K562 (cell line): ENCODE measurements at regions not wholly inside any gene's neighbourhood (a gene's known extent, or its start where the extent isn't known, plus 50 kb on each side); places are given as distances from the start of the nearest gene placed in this dataset.

ENCODE experiments used
- ATAC-seq: fragments of 200-7000 bp; cut with Tn5 transposase; 3 replicates; pipeline ENCODE4 v1.9.1; 2020; ENCODE audit warnings: moderate library complexity
- BruUV-seq: library from RNA; stranded (reverse); fragments of 400-500 nt; replicated peaks from 2 replicates; lab custom pipeline; 2021; lab: Mats Ljungman, UMichigan
- CTCF ChIA-PET: fragments of 300-600 bp; formaldehyde crosslinking; extraction: SDS; loops from one replicate; lab custom pipeline; 2021; ENCODE audit warnings: low intra/inter-chr PET ratio; lab: Yijun Ruan, JAX
- POLR2A ChIA-PET: fragments of 300-600, 350-650 bp; sonication (Branson Sonifier 250); formaldehyde crosslinking; extraction: SDS; loops from one replicate; lab custom pipeline; 2021; ENCODE audit warnings: antibody characterized with exemption, inconsistent platforms; lab: Yijun Ruan, JAX
- DNase-seq, 4 experiments: peaks; one replicate each; pipeline versions ENCODE4 v3.0.0 to v3.0.0-alpha.2; 2011 to 2018; ENCODE audit warnings: low spot score in 3 of 4, mixed read lengths in 3 of 4; ENCODE audit errors: extremely low read depth in 1 of 4
- FAIRE-seq: peaks from 2 replicates; lab custom pipeline; 2011; peaks lifted over from hg19 to GRCh38; lab: Jason Lieb, UNC
- H2AFZ ChIP-seq: 2 replicates; pipeline ENCODE4 v1.6.0; 2011; ENCODE audit warnings: low read depth, low read length, control low read depth, inconsistent platforms
- H3K27ac ChIP-seq: fragments of 200-600 bp; 3 replicates; pipeline ENCODE4 v1.8.0; 2011; ENCODE audit warnings: low read depth, mild to moderate bottlenecking, control low read depth, inconsistent platforms, low read length, moderate library complexity, mixed read lengths; ENCODE audit errors: extremely low read depth
- H3K27me3 ChIP-seq, 2 experiments: fragments of 300-600 bp in 1 of 2; 2 replicates in 1 of 2; 3 replicates in 1 of 2; pipeline versions ENCODE4 v1.6.0 to v1.8.0; 2011; ENCODE audit warnings: inconsistent platforms in 2 of 2, low read length in 2 of 2, mild to moderate bottlenecking in 1 of 2, mixed read lengths in 1 of 2, moderate library complexity in 1 of 2; ENCODE audit not compliant: control insufficient read depth in 2 of 2, insufficient read depth in 2 of 2
- H3K36me3 ChIP-seq: fragments of 300-600 bp; 3 replicates; pipeline ENCODE4 v1.8.0; 2011; ENCODE audit warnings: mild to moderate bottlenecking, low read length, inconsistent platforms; ENCODE audit not compliant: control insufficient read depth, insufficient read depth
- H3K4me1 ChIP-seq, 2 experiments: fragments of 200-600 bp in 1 of 2; replicated peaks in 1 of 2; 2 replicates in 1 of 2; 3 replicates in 1 of 2; pipeline versions ENCODE4 v1.5.1 to v1.8.0; 2011; ENCODE audit warnings: inconsistent platforms in 2 of 2, low read length in 2 of 2, mild to moderate bottlenecking in 1 of 2, mixed read lengths in 1 of 2, moderate library complexity in 1 of 2; ENCODE audit not compliant: control insufficient read depth in 2 of 2, insufficient read depth in 2 of 2
- H3K4me2 ChIP-seq: 2 replicates; pipeline ENCODE4 v1.6.1; 2011; ENCODE audit warnings: low read length, control low read depth, inconsistent platforms, mixed read lengths; ENCODE audit not compliant: insufficient read depth
- H3K4me3 ChIP-seq: fragments of 200-600 bp; sonication (generic), shearing (Covaris generic); 2 replicates; pipeline ENCODE4 v1.5.1; 2016; ENCODE audit warnings: control low read depth, inconsistent platforms
- H3K79me2 ChIP-seq: fragments of 200-600 bp; 3 replicates; pipeline ENCODE4 v1.8.0; 2011; ENCODE audit warnings: low read length, inconsistent platforms; ENCODE audit not compliant: control insufficient read depth, insufficient read depth
- H3K9ac ChIP-seq, 2 experiments: 2 replicates each; pipeline versions ENCODE4 v1.6.0 to v1.6.1; 2011; ENCODE audit warnings: low read depth in 2 of 2, low read length in 2 of 2, control low read depth in 1 of 2, inconsistent platforms in 1 of 2, mild to moderate bottlenecking in 1 of 2, mixed read lengths in 1 of 2; ENCODE audit not compliant: insufficient read depth in 1 of 2
- H3K9me1 ChIP-seq: one replicate; pipeline ENCODE4 v1.6.0; 2011; ENCODE audit warnings: inconsistent platforms, mild to moderate bottlenecking, low read length, moderate library complexity; ENCODE audit not compliant: control insufficient read depth, insufficient read depth
- H3K9me3 ChIP-seq: replicated peaks from 2 replicates; pipeline ENCODE4 v1.5.1; 2011; ENCODE audit warnings: low read depth, low read length, inconsistent platforms; ENCODE audit not compliant: control insufficient read depth, insufficient read depth
- H4K20me1 ChIP-seq: replicated peaks from 2 replicates; pipeline ENCODE4 v1.6.1; 2011; ENCODE audit warnings: low read length, inconsistent platforms, mixed read lengths; ENCODE audit not compliant: control insufficient read depth, insufficient read depth
- C11orf30 ChIP-seq: fragments of 450-650 bp; IDR thresholded peaks from 2 replicates; pipeline ENCODE4 v1.6.1; 2016; ENCODE audit warnings: low read depth, mild to moderate bottlenecking
- E2F1 ChIP-seq: sonication (generic); formaldehyde crosslinking; IDR thresholded peaks from 2 replicates; pipeline ENCODE4 v1.8.1; 2023; ENCODE audit warnings: mild to moderate bottlenecking, missing genetic modification reagents, moderate library complexity
- FOXA1 ChIP-seq: fragments of 450-650 bp; IDR thresholded peaks from 2 replicates; pipeline ENCODE4 v1.6.1; 2016; ENCODE audit warnings: mild to moderate bottlenecking, borderline replicate concordance
- HNRNPH1 ChIP-seq: fragments of 200-400 bp; formaldehyde crosslinking; optimal IDR thresholded peaks from 2 replicates; pipeline ENCODE3; 2017; ENCODE audit warnings: low read depth, mild to moderate bottlenecking, low read length, moderate library complexity
- HOMEZ ChIP-seq: fragments of 250-450 bp; sonication (Bioruptor Pico); IDR thresholded peaks from 2 replicates; pipeline ENCODE4 v1.4.0; 2020; ENCODE audit warnings: mild to moderate bottlenecking, moderate library complexity
- KAT7 ChIP-seq: sonication (generic); formaldehyde crosslinking; IDR thresholded peaks from 2 replicates; pipeline ENCODE4 v1.8.0; 2022; ENCODE audit warnings: missing genetic modification reagents, mild to moderate bottlenecking, borderline replicate concordance
- KLF6 ChIP-seq: fragments of 250-450 bp; sonication (Bioruptor Pico); IDR thresholded peaks from 2 replicates; pipeline ENCODE4 v1.4.0; 2020; ENCODE audit warnings: mild to moderate bottlenecking, moderate library complexity, borderline replicate concordance
- NFE2 ChIP-seq: IDR thresholded peaks from 2 replicates; pipeline ENCODE4 v1.6.1; 2014; ENCODE audit warnings: antibody characterized with exemption, low read depth
- RBM22 ChIP-seq: fragments of 200-400 bp; formaldehyde crosslinking; IDR thresholded peaks from 2 replicates; pipeline ENCODE4 v1.6.1; 2018; ENCODE audit warnings: low read length, low read depth; ENCODE audit not compliant: poor library complexity, severe bottlenecking
- SAP30 ChIP-seq: fragments of 200-600 bp; sonication (generic); IDR thresholded peaks from 2 replicates; pipeline ENCODE4 v1.6.1; 2012; ENCODE audit warnings: borderline replicate concordance, low read depth, mild to moderate bottlenecking, moderate library complexity, low read length, control low read depth, inconsistent platforms; ENCODE audit not compliant: insufficient read depth, poor library complexity, severe bottlenecking
- SIRT6 ChIP-seq: IDR thresholded peaks from one replicate; pipeline ENCODE4 v1.6.1; 2012; ENCODE audit warnings: low read depth, mild to moderate bottlenecking, control low read depth, inconsistent platforms, low read length, moderate library complexity
- ZKSCAN8 ChIP-seq: fragments of 200-800 bp; sonication (Bioruptor generic); IDR thresholded peaks from 2 replicates; pipeline ENCODE4 v1.6.1; 2016; ENCODE audit warnings: missing genetic modification characterization, missing compliant biosample characterization
- ZNF79 ChIP-seq: fragments of 250-450 bp; sonication (Bioruptor Pico); IDR thresholded peaks from 2 replicates; pipeline ENCODE4 v1.4.0; 2020; ENCODE audit warnings: low read depth, mild to moderate bottlenecking, moderate library complexity
- WGBS: fragments of 100-300 bp; shearing (Covaris generic); methylation state at CpG from one replicate; pipeline ENCODE4 v1.1.6; 2016; ENCODE audit warnings: low coverage, mixed read lengths; ENCODE audit not compliant: insufficient coverage; ENCODE audit errors: missing lambda C conversion rate; 5-methylcytosine and 5-hydroxymethylcytosine counted together
- in situ Hi-C: fragments of 300-500 bp; cut with MboI; formaldehyde crosslinking; loops from 4 replicates; pipeline ENCODE4 v1.15.0; 2018; ENCODE audit warnings: inconsistent platforms, mixed read lengths
- intact Hi-C: fragments of 100-400 bp; cut with micrococcal nuclease; formaldehyde crosslinking; loops from 2 replicates; pipeline ENCODE4 v1.14.2; 2022
- TF ChIP-seq, protein P1 (sequence below): fragments of 250-450 bp; sonication (Bioruptor Pico); IDR thresholded peaks from 2 replicates; pipeline ENCODE4 v1.5.0; 2020; ENCODE audit warnings: mild to moderate bottlenecking, borderline replicate concordance

- POLR2A ChIA-PET: no interaction called here
- no peaks in the 10 kb centered on the region; a peak in 1 of 5 replicates for H3K27me3 ChIP-seq
- H3K27ac ChIP-seq: no peak overlapping the region
- no peaks in the 10 kb centered on the region for H4K20me1 ChIP-seq
- WGBS: 5% methylated on average over 1 of the region's 1 CpG
- ATAC-seq (no peak), DNase-seq (no peak), FAIRE-seq (no peak)
- H3K79me2 ChIP-seq: no peaks in the 10 kb centered on the region
- no peaks in the 10 kb centered on the region for H3K9me3 ChIP-seq
- H3K9me1 ChIP-seq: no peaks in the 10 kb centered on the region
- no peak overlapping the region for H3K4me2 ChIP-seq
- no TSS peak for BruUV-seq
- no peaks in the 10 kb centered on the region for H3K36me3 ChIP-seq
- intact Hi-C loops: no loop called here
- CTCF ChIA-PET: no interaction called here
- in situ Hi-C loops: no loop called here
- no peak overlapping the region for H3K4me3 ChIP-seq
- H3K4me1 ChIP-seq: no peaks in the 10 kb centered on the region; a peak in 1 of 5 replicates
- H3K9ac ChIP-seq: no peak overlapping the region
- no peak overlapping the region for H2AFZ ChIP-seq
- TF ChIP-seq NFE2 (peak; percentile 67), ZNF79 (CRISPR knock-in tag) (no peak), FOXA1 (no peak), SIRT6 (no peak), HOMEZ (CRISPR knock-in tag) (no peak), RBM22 (no peak), SAP30 (no peak), ZKSCAN8 (CRISPR knock-in tag) (no peak), HNRNPH1 (no peak), KLF6 (no peak), C11orf30 (peak; percentile 48), E2F1 (CRISPR knock-in tag) (no peak), KAT7 (CRISPR knock-in tag) (no peak)
- TF ChIP-seq, protein P1, sequence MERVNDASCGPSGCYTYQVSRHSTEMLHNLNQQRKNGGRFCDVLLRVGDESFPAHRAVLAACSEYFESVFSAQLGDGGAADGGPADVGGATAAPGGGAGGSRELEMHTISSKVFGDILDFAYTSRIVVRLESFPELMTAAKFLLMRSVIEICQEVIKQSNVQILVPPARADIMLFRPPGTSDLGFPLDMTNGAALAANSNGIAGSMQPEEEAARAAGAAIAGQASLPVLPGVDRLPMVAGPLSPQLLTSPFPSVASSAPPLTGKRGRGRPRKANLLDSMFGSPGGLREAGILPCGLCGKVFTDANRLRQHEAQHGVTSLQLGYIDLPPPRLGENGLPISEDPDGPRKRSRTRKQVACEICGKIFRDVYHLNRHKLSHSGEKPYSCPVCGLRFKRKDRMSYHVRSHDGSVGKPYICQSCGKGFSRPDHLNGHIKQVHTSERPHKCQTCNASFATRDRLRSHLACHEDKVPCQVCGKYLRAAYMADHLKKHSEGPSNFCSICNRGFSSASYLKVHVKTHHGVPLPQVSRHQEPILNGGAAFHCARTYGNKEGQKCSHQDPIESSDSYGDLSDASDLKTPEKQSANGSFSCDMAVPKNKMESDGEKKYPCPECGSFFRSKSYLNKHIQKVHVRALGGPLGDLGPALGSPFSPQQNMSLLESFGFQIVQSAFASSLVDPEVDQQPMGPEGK: no peak
These were observed 127.6 kb upstream of the F3 start for GRCh38 chr1:94669198-94669597.
